Endodermal cell (in vitro differentiated cells): ENCODE measurements at regions not wholly inside any gene's neighbourhood (a gene's known extent, or its start where the extent isn't known, plus 50 kb on each side); places are given as distances from the start of the nearest gene placed in this dataset.

Source experiments
- DNase-seq: peaks from one replicate; pipeline ENCODE4 v3.0.0-alpha.2; 2017
- H3K27ac ChIP-seq: 2 replicates; pipeline ENCODE4 v1.5.1; 2013; ENCODE audit warnings: mild to moderate bottlenecking, low read depth, low read length, moderate library complexity
- H3K27me3 ChIP-seq: 2 replicates; pipeline ENCODE4 v1.6.1; 2013; ENCODE audit warnings: mild to moderate bottlenecking, low read length, moderate library complexity; ENCODE audit not compliant: insufficient read depth, control insufficient read depth, poor library complexity, severe bottlenecking
- H3K36me3 ChIP-seq: 2 replicates; pipeline ENCODE4 v1.7.0; 2013; ENCODE audit warnings: mild to moderate bottlenecking, low read length, moderate library complexity; ENCODE audit not compliant: control insufficient read depth, insufficient read depth
- H3K4me1 ChIP-seq: one replicate; pipeline ENCODE4 v1.7.0; 2013; ENCODE audit warnings: low read length; ENCODE audit not compliant: control insufficient read depth, insufficient read depth
- H3K4me3 ChIP-seq: 2 replicates; pipeline ENCODE4 v1.5.1; 2013; ENCODE audit warnings: mild to moderate bottlenecking, low read length, moderate library complexity
- H3K9ac ChIP-seq: 2 replicates; pipeline ENCODE4 v1.6.1; 2013; ENCODE audit warnings: mild to moderate bottlenecking, low read length, moderate library complexity; ENCODE audit not compliant: poor library complexity, severe bottlenecking; ENCODE audit errors: extremely low read depth
- H3K9me3 ChIP-seq: 2 replicates; pipeline ENCODE4 v1.6.1; 2013; ENCODE audit warnings: mild to moderate bottlenecking, low read length, moderate library complexity; ENCODE audit not compliant: control insufficient read depth
- H3K27ac Mint-ChIP-seq: 2 replicates; pipeline ENCODE4 v1.8.0; 2020; ENCODE audit warnings: mixed read lengths
- H3K27me3 Mint-ChIP-seq: 2 replicates; pipeline ENCODE4 v1.8.0; 2021; ENCODE audit warnings: mild to moderate bottlenecking, mixed read lengths; ENCODE audit not compliant: insufficient read depth
- H3K36me3 Mint-ChIP-seq: 2 replicates; pipeline ENCODE4 v1.8.0; 2020; ENCODE audit warnings: low read depth, mixed read lengths
- H3K4me1 Mint-ChIP-seq: 2 replicates; pipeline ENCODE4 v1.8.0; 2020; ENCODE audit warnings: mixed read lengths
- H3K4me3 Mint-ChIP-seq: 2 replicates; pipeline ENCODE4 v1.8.0; 2020; ENCODE audit warnings: mild to moderate bottlenecking, moderate library complexity, mixed read lengths
- H3K9me3 Mint-ChIP-seq: 2 replicates; pipeline ENCODE4 v1.8.0; 2020; ENCODE audit warnings: mild to moderate bottlenecking, mixed read lengths
- CTCF ChIP-seq: fragments of 200-600 bp; sonication (generic); conservative IDR thresholded peaks from 2 replicates; pipeline ENCODE4 v1.5.0; 2021; ENCODE audit warnings: antibody characterized with exemption, mild to moderate bottlenecking
- WGBS, 2 experiments: methylation state at CpG; one replicate each; pipeline versions ENCODE4 v1.1.5 to v1.1.7; 2013; ENCODE audit warnings: missing lambda C conversion rate in 2 of 2, mixed read lengths in 1 of 2; ENCODE audit not compliant: insufficient coverage in 1 of 2, insufficient read length in 1 of 2; 5-methylcytosine and 5-hydroxymethylcytosine counted together

GRCh38 chr7:114152314-114152938 is 233.6 kb upstream of the PPP1R3A start:
- Histone ChIP-seq H3K4me1 (peaks cover 25% of the 10 kb centered on the region), H3K27ac (no peak overlapping the region), H3K9ac (no peak overlapping the region), H3K27me3 (no peaks in the 10 kb centered on the region), H3K36me3 (no peaks in the 10 kb centered on the region), H3K9me3 (no peaks in the 10 kb centered on the region), H3K4me3 (no peak overlapping the region)
- Mint-ChIP-seq H3K36me3 (no peaks in the 10 kb centered on the region), H3K27me3 (no peaks in the 10 kb centered on the region), H3K4me3 (no peak overlapping the region), H3K9me3 (no peaks in the 10 kb centered on the region), H3K4me1 (peaks cover 75% of the 10 kb centered on the region), H3K27ac (peak overlapping the region; percentile 63)
- no peak for TF ChIP-seq CTCF
- 87 to 95% methylated on average over 4 to 5 of the region's 5 CpGs for WGBS, 2 experiments
- peak; percentile 49 for DNase-seq

- no peak for DNase-seq
- H3K36me3 Mint-ChIP-seq, result no peaks in the 10 kb centered on the region
- no peak overlapping the region for H3K27ac Mint-ChIP-seq
- Histone ChIP-seq H3K4me3 (no peak overlapping the region), H3K9ac (no peak overlapping the region), H3K27ac (no peak overlapping the region), H3K27me3 (no peaks in the 10 kb centered on the region), H3K4me1 (peaks cover 25% of the 10 kb centered on the region), H3K9me3 (no peaks in the 10 kb centered on the region), H3K36me3 (no peaks in the 10 kb centered on the region)
- no peaks in the 10 kb centered on the region for H3K9me3 Mint-ChIP-seq
- H3K4me3 Mint-ChIP-seq, result no peak overlapping the region
- TF ChIP-seq CTCF, result no peak
- no peaks in the 10 kb centered on the region for H3K27me3 Mint-ChIP-seq
- 100% methylated on average over 3 of the region's 3 CpGs; no CpG with 5 or more reads in 1 of the 2 experiments for WGBS, 2 experiments
- peaks cover 73% of the 10 kb centered on the region for H3K4me1 Mint-ChIP-seq
These were observed 233.0 kb upstream of the PPP1R3A start for GRCh38 chr7:114151777-114152176.

DNA sequence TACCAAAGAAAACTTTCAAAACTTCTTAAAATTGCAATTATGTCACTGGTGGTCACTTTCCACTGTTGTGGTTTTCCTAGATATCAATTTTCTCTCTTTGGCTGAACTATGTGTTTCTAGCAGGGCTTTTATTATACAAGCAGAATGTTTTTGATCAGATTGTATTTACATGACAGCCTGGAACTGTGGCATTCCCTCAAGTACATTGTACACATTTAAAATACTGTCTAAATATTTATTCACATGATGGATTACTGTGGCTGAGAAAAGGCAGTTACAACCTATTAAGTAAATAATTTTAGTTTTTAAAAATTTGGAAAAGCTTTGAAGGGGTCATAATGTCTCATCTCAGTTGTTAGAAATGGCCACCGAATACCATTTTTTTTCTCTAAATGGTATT is 231.9 kb upstream of the PPP1R3A start:
- H3K36me3 ChIP-seq, result no peaks in the 10 kb centered on the region
- no peaks in the 10 kb centered on the region for H3K27me3 Mint-ChIP-seq
- H3K27me3 ChIP-seq, result no peaks in the 10 kb centered on the region
- 100% methylated on average over 1 of the region's 1 CpG; no CpG with 5 or more reads in 1 of the 2 experiments for WGBS, 2 experiments
- no peaks in the 10 kb centered on the region for H3K36me3 Mint-ChIP-seq
- H3K4me3 ChIP-seq, result no peak overlapping the region
- no peak overlapping the region for H3K9ac ChIP-seq
- H3K4me1 ChIP-seq, result peaks cover 16% of the 10 kb centered on the region
- no peaks in the 10 kb centered on the region for H3K9me3 Mint-ChIP-seq
- H3K27ac ChIP-seq, result no peak overlapping the region
- peaks cover 65% of the 10 kb centered on the region for H3K4me1 Mint-ChIP-seq
- DNase-seq, result no peak
- H3K9me3 ChIP-seq, result no peaks in the 10 kb centered on the region
- no peak for TF ChIP-seq CTCF
- H3K27ac Mint-ChIP-seq, result no peak overlapping the region
- no peak overlapping the region for H3K4me3 Mint-ChIP-seq
